ENCODE measurements at regions not wholly inside any gene's neighbourhood (a gene's known extent, or its start where the extent isn't known, plus 50 kb on each side); places are given as distances from the start of the nearest gene placed in this dataset.
A peak's percentile ranks its signal among the peaks of the same experiment; 100 is the strongest.

- no peak for DNase-seq
- intact Hi-C loops (cut with micrococcal nuclease) = no loop called here
- ATAC-seq = no peak
Observed at GRCh38 chr5:74111764-74112163, 485.8 kb downstream of the ARHGEF28 start.

GRCh38 chr5:74109344-74109743 lies 483.3 kb downstream of the ARHGEF28 start:
- intact Hi-C loops (cut with micrococcal nuclease) = no loop called here
- DNase-seq (no peak), ATAC-seq (no peak)

GRCh38 chr5:74107899-74108298 lies 481.9 kb downstream of the ARHGEF28 start:
- intact Hi-C loops (cut with micrococcal nuclease) = no loop called here
- DNase-seq (peak; percentile 42), ATAC-seq (peak; percentile 98)

- DNase-seq = peak; percentile 32
- intact Hi-C loops (cut with micrococcal nuclease) = no loop called here
- no peak for ATAC-seq
Observed at GRCh38 chr5:74105126-74105780, 479.3 kb downstream of the ARHGEF28 start.

GRCh38 chr5:74103131-74104023 lies 477.4 kb downstream of the ARHGEF28 start:
- DNase-seq = no peak
- no peak for ATAC-seq
- intact Hi-C loops (cut with micrococcal nuclease) = no loop called here

- ATAC-seq (no peak), DNase-seq (no peak)
- intact Hi-C loops (cut with micrococcal nuclease) = no loop called here
Observed at GRCh38 chr5:74100268-74100665, 474.3 kb downstream of the ARHGEF28 start.

- DNase-seq (no peak), ATAC-seq (no peak)
- intact Hi-C loops (cut with micrococcal nuclease) = no loop called here
Observed at GRCh38 chr5:74099538-74100267, 473.7 kb downstream of the ARHGEF28 start.

GRCh38 chr5:74098941-74099340 lies 472.9 kb downstream of the ARHGEF28 start:
- no peak for DNase-seq
- intact Hi-C loops (cut with micrococcal nuclease) = no loop called here
- no peak for ATAC-seq

GRCh38 chr5:74098456-74098855 lies 472.5 kb downstream of the ARHGEF28 start:
- intact Hi-C loops (cut with micrococcal nuclease) = no loop called here
- no peak for ATAC-seq

GRCh38 chr5:74096325-74096724 lies 470.3 kb downstream of the ARHGEF28 start:
- intact Hi-C loops (cut with micrococcal nuclease) = no loop called here
- DNase-seq (no peak), ATAC-seq (no peak)

More at GRCh38 chr5:74098456-74098855, 472.5 kb downstream of the ARHGEF28 start:
- no peak for DNase-seq

GRCh38 chr5:74095871-74096270 lies 469.9 kb downstream of the ARHGEF28 start:
- ATAC-seq = no peak
- intact Hi-C loops (cut with micrococcal nuclease) = no loop called here
- DNase-seq = no peak

GRCh38 chr5:74094782-74095108 lies 468.7 kb downstream of the ARHGEF28 start:
- DNase-seq (no peak), ATAC-seq (no peak)
- intact Hi-C loops (cut with micrococcal nuclease) = no loop called here

- intact Hi-C loops (cut with micrococcal nuclease) = no loop called here
- ATAC-seq (no peak), DNase-seq (no peak)
Observed at GRCh38 chr5:74094096-74094781, 468.2 kb downstream of the ARHGEF28 start.

GRCh38 chr5:74093561-74093960 lies 467.6 kb downstream of the ARHGEF28 start:
- intact Hi-C loops (cut with micrococcal nuclease) = no loop called here
- no peak for DNase-seq
- ATAC-seq = no peak

GRCh38 chr5:74092766-74093165 lies 466.8 kb downstream of the ARHGEF28 start:
- DNase-seq (no peak), ATAC-seq (no peak)
- intact Hi-C loops (cut with micrococcal nuclease) = no loop called here

- intact Hi-C loops (cut with micrococcal nuclease) = no loop called here
- DNase-seq (no peak), ATAC-seq (no peak)
Observed at GRCh38 chr5:74085782-74086181, 459.8 kb downstream of the ARHGEF28 start.

- intact Hi-C loops (cut with micrococcal nuclease) = no loop called here
- no peak for DNase-seq
- ATAC-seq = no peak
Observed at GRCh38 chr5:74085186-74085585, 459.2 kb downstream of the ARHGEF28 start.

- no peak for DNase-seq
- ATAC-seq = no peak
- intact Hi-C loops (cut with micrococcal nuclease) = no loop called here
Observed at GRCh38 chr5:74083096-74083791, 457.2 kb downstream of the ARHGEF28 start.

- DNase-seq = no peak
- intact Hi-C loops (cut with micrococcal nuclease) = no loop called here
- ATAC-seq = no peak
Observed at GRCh38 chr5:74082512-74083055, 456.6 kb downstream of the ARHGEF28 start.

Data from left ventricle myocardium superior (tissue), 1 donor.